DMS 273 (cell line): ENCODE measurements at regions not wholly inside any gene's neighbourhood (a gene's known extent, or its start where the extent isn't known, plus 50 kb on each side); places are given as distances from the start of the nearest gene placed in this dataset.
"Not testable (repeated sequence)": the region's sequence is repeated elsewhere in the genome, so short reads cannot be mapped to it uniquely, and the experiment has no call there.

Experiments
- DNase-seq: peaks from one replicate; lab custom pipeline; 2025; ENCODE audit not compliant: unreplicated experiment; lab: John Stamatoyannopoulos, UW

GRCh38 chr9:30964332-30964731, 1420.1 kb upstream of the ACO1 start:
- no peak for DNase-seq

GRCh38 chr9:30967476-30967875, 1417.0 kb upstream of the ACO1 start:
- peak; percentile 17 for DNase-seq

GRCh38 chr9:30970186-30970585, 1414.3 kb upstream of the ACO1 start:
- no peak for DNase-seq

- no peak for DNase-seq
Measured at GRCh38 chr9:30970812-30971211, 1413.6 kb upstream of the ACO1 start.

GRCh38 chr9:30972654-30973053, 1411.8 kb upstream of the ACO1 start:
- DNase-seq: no peak

- DNase-seq: no peak
Measured at GRCh38 chr9:30977965-30978364, 1406.5 kb upstream of the ACO1 start.

GRCh38 chr9:30982301-30982700, 1402.1 kb upstream of the ACO1 start:
- DNase-seq: no peak

- DNase-seq: no peak
Measured at GRCh38 chr9:30995956-30996738, 1388.3 kb upstream of the ACO1 start.

GRCh38 chr9:30996761-30997160, 1387.7 kb upstream of the ACO1 start:
- no peak for DNase-seq

GRCh38 chr9:30997291-30997690, 1387.2 kb upstream of the ACO1 start:
- DNase-seq: no peak

GRCh38 chr9:31005086-31005665, 1379.3 kb upstream of the ACO1 start:
- no peak for DNase-seq

- DNase-seq: no peak
Measured at GRCh38 chr9:31013371-31013770, 1371.1 kb upstream of the ACO1 start.

GRCh38 chr9:31023847-31024246, 1360.6 kb upstream of the ACO1 start:
- no peak for DNase-seq

GRCh38 chr9:31027678-31028077, 1356.8 kb upstream of the ACO1 start:
- DNase-seq: peak; percentile 7

- no peak for DNase-seq
Measured at GRCh38 chr9:31028137-31028536, 1356.3 kb upstream of the ACO1 start.

- DNase-seq: no peak
Measured at GRCh38 chr9:31030741-31031202, 1353.7 kb upstream of the ACO1 start.

GRCh38 chr9:31032206-31032605, 1352.2 kb upstream of the ACO1 start:
- no peak for DNase-seq

GRCh38 chr9:31034311-31034710, 1350.1 kb upstream of the ACO1 start:
- DNase-seq: no peak

GRCh38 chr9:31040564-31040963, 1343.9 kb upstream of the ACO1 start:
- DNase-seq: no peak

GRCh38 chr9:31045810-31046209, 1338.6 kb upstream of the ACO1 start:
- DNase-seq: no peak

- DNase-seq: not testable (repeated sequence)
Measured at GRCh38 chr9:31061592-31061991, 1322.9 kb upstream of the ACO1 start.

- DNase-seq: no peak
Measured at GRCh38 chr9:31065691-31066090, 1318.8 kb upstream of the ACO1 start.

- DNase-seq: no peak
Measured at GRCh38 chr9:31067418-31067817, 1317.0 kb upstream of the ACO1 start.
